Right cardiac atrium (tissue), 5 donors: ENCODE measurements at regions not wholly inside any gene's neighbourhood (a gene's known extent, or its start where the extent isn't known, plus 50 kb on each side); places are given as distances from the start of the nearest gene placed in this dataset.
A peak's percentile ranks its signal among the peaks of the same experiment; 100 is the strongest.
"Not testable (repeated sequence)": the region's sequence is repeated elsewhere in the genome, so short reads cannot be mapped to it uniquely, and the experiment has no call there.

ENCODE experiments used
- ATAC-seq, 2 donors: fragments of 200-7000 bp; cut with Tn5 transposase; one replicate each; pipeline versions ENCODE4 v1.8.0 to v1.9.1; 2020; ENCODE audit warnings: moderate library complexity in 2 of 2, mild to moderate bottlenecking in 1 of 2
- DNase-seq, 3 donors: peaks; one replicate each; pipeline ENCODE4 v3.0.0-alpha.2; 2020
- H3K27ac ChIP-seq: one replicate; pipeline ENCODE4 v1.5.1; 2013; ENCODE audit warnings: mild to moderate bottlenecking, low read length, control low read depth, moderate library complexity
- H3K27me3 ChIP-seq: one replicate; pipeline ENCODE4 v1.6.1; 2013; ENCODE audit not compliant: control insufficient read depth, insufficient read depth
- H3K4me1 ChIP-seq: one replicate; pipeline ENCODE4 v1.6.1; 2013; ENCODE audit warnings: low read length; ENCODE audit not compliant: control insufficient read depth, insufficient read depth
- H3K4me3 ChIP-seq: one replicate; pipeline ENCODE4 v1.5.1; 2013; ENCODE audit warnings: low read length, control low read depth
- H3K9me3 ChIP-seq: one replicate; pipeline ENCODE4 v1.6.1; 2013; ENCODE audit warnings: low read length; ENCODE audit not compliant: control insufficient read depth
- WGBS: extraction: QIAGEN DNeasy Blood & Tissue Kit; methylation state at CpG from one replicate; pipeline ENCODE4 v1.1.7; 2013; 5-methylcytosine and 5-hydroxymethylcytosine counted together
- intact Hi-C, 4 donors: fragments of 100-400 bp; cut with DNase I; formaldehyde crosslinking; loops; one replicate each; pipeline versions ENCODE4 v1.11.0 to v1.14.0; 2022 to 2023
- donor health status: healthy with polysubstance abuse.
- donor health status: DM: no; HTN: yes; CAD: no.
- donor health status: DM: no; HTN: no; CAD: no.
- donor health status: DM: no; HTN: yes; CAD: no; lungs with severe emphysema.
- donor health status: DM: yes; HTN: yes; CAD: no.

- no peaks in the 10 kb centered on the region for H3K4me1 ChIP-seq
- H3K27me3 ChIP-seq, result no peaks in the 10 kb centered on the region
- DNase-seq, result no peak
- H3K9me3 ChIP-seq, result no peaks in the 10 kb centered on the region
- intact Hi-C loops, result no loop called here
- 46% methylated on average over 3 of the region's 3 CpGs for WGBS
- ATAC-seq, result no peak
- no peak overlapping the region for H3K4me3 ChIP-seq
- no peak overlapping the region for H3K27ac ChIP-seq
Measured at GRCh38 chr11:42923651-42924050, 388.1 kb upstream of the API5 start.

GRCh38 chr11:42925916-42926315 is 385.9 kb upstream of the API5 start:
- ATAC-seq, result no peak
- WGBS, result 93% methylated on average over 3 of the region's 3 CpGs

GRCh38 chr11:42947405-42947804 is 364.4 kb upstream of the API5 start:
- H3K27ac ChIP-seq, result no peak overlapping the region
- 89% methylated on average over 3 of the region's 3 CpGs for WGBS
- ATAC-seq (no peak), DNase-seq (no peak)
- H3K27me3 ChIP-seq, result no peaks in the 10 kb centered on the region
- H3K4me1 ChIP-seq, result no peaks in the 10 kb centered on the region
- no peak overlapping the region for H3K4me3 ChIP-seq
- no peaks in the 10 kb centered on the region for H3K9me3 ChIP-seq
- intact Hi-C loops, result no loop called here

More at GRCh38 chr11:42925916-42926315, 385.9 kb upstream of the API5 start:
- H3K27ac ChIP-seq, result no peak overlapping the region
- intact Hi-C loops, result no loop called here
- no peaks in the 10 kb centered on the region for H3K4me1 ChIP-seq
- H3K9me3 ChIP-seq, result no peaks in the 10 kb centered on the region
- no peak for DNase-seq
- H3K27me3 ChIP-seq, result no peaks in the 10 kb centered on the region
- no peak overlapping the region for H3K4me3 ChIP-seq

GRCh38 chr11:42949738-42950376 is 361.9 kb upstream of the API5 start:
- H3K4me1 ChIP-seq, H3K27me3 ChIP-seq, H3K9me3 ChIP-seq, H3K4me3 ChIP-seq, intact Hi-C loops, H3K27ac ChIP-seq, ATAC-seq: not testable (repeated sequence)
- WGBS, result 90% methylated on average over 30 of the region's 30 CpGs
- DNase-seq, result peak in 1 of 3 donors; percentile 45

- intact Hi-C loops, result no loop called here
- H3K4me3 ChIP-seq, result no peak overlapping the region
- ATAC-seq (no peak), DNase-seq (no peak)
- no peaks in the 10 kb centered on the region for H3K27me3 ChIP-seq
- no peaks in the 10 kb centered on the region for H3K4me1 ChIP-seq
- no peak overlapping the region for H3K27ac ChIP-seq
- no peaks in the 10 kb centered on the region for H3K9me3 ChIP-seq
- WGBS, result 72% methylated on average over 1 of the region's 1 CpG
Measured at GRCh38 chr11:42951266-42951665, 360.5 kb upstream of the API5 start.

- ATAC-seq (no peak), DNase-seq (no peak)
- Histone ChIP-seq H3K4me1 (no peaks in the 10 kb centered on the region), H3K4me3 (no peak overlapping the region), H3K9me3 (no peaks in the 10 kb centered on the region), H3K27ac (no peak overlapping the region), H3K27me3 (no peaks in the 10 kb centered on the region)
- intact Hi-C loops, result no loop called here
- 38% methylated on average over 1 of the region's 1 CpG for WGBS
Measured at GRCh38 chr11:42957831-42958230, 354.0 kb upstream of the API5 start.

- DNase-seq (no peak), ATAC-seq (no peak)
- Histone ChIP-seq H3K27me3 (no peaks in the 10 kb centered on the region), H3K4me3 (no peak overlapping the region), H3K9me3 (no peaks in the 10 kb centered on the region), H3K4me1 (no peaks in the 10 kb centered on the region), H3K27ac (no peak overlapping the region)
- intact Hi-C loops, result no loop called here
- 46% methylated on average over 2 of the region's 2 CpGs for WGBS
Measured at GRCh38 chr11:42958635-42959034, 353.2 kb upstream of the API5 start.

- intact Hi-C loops, result no loop called here
- Histone ChIP-seq H3K9me3 (no peaks in the 10 kb centered on the region), H3K4me1 (no peaks in the 10 kb centered on the region), H3K27me3 (no peaks in the 10 kb centered on the region), H3K4me3 (no peak overlapping the region), H3K27ac (no peak overlapping the region)
- ATAC-seq (no peak), DNase-seq (no peak)
- WGBS, result 38% methylated on average over 1 of the region's 1 CpG
Measured at GRCh38 chr11:42960521-42961088, 351.2 kb upstream of the API5 start.

GRCh38 chr11:42967653-42968052 is 344.1 kb upstream of the API5 start:
- no peaks in the 10 kb centered on the region for H3K27me3 ChIP-seq
- no peaks in the 10 kb centered on the region for H3K9me3 ChIP-seq
- ATAC-seq (no peak), DNase-seq (no peak)
- intact Hi-C loops, result no loop called here
- 88% methylated on average over 2 of the region's 2 CpGs for WGBS
- H3K27ac ChIP-seq, result no peak overlapping the region
- H3K4me3 ChIP-seq, result no peak overlapping the region
- no peaks in the 10 kb centered on the region for H3K4me1 ChIP-seq

GRCh38 chr11:42972741-42973140 is 339.1 kb upstream of the API5 start:
- Histone ChIP-seq H3K4me1 (no peaks in the 10 kb centered on the region), H3K9me3 (no peaks in the 10 kb centered on the region), H3K27ac (no peak overlapping the region), H3K4me3 (no peak overlapping the region), H3K27me3 (no peaks in the 10 kb centered on the region)
- ATAC-seq (no peak), DNase-seq (no peak)
- 20% methylated on average over 1 of the region's 1 CpG for WGBS
- intact Hi-C loops, result no loop called here

- Histone ChIP-seq H3K9me3 (no peaks in the 10 kb centered on the region), H3K4me1 (no peaks in the 10 kb centered on the region), H3K27ac (no peak overlapping the region), H3K4me3 (no peak overlapping the region), H3K27me3 (no peaks in the 10 kb centered on the region)
- intact Hi-C loops, result no loop called here
- DNase-seq (no peak), ATAC-seq (no peak)
- 89% methylated on average over 4 of the region's 4 CpGs for WGBS
Measured at GRCh38 chr11:42974510-42975179, 337.2 kb upstream of the API5 start.
